Sigmoid colon (tissue), 6 donors: ENCODE measurements at regions not wholly inside any gene's neighbourhood (a gene's known extent, or its start where the extent isn't known, plus 50 kb on each side); places are given as distances from the start of the nearest gene placed in this dataset.
A peak's percentile ranks its signal among the peaks of the same experiment; 100 is the strongest.

ENCODE experiments used
- DNase-seq: peaks from one replicate; pipeline ENCODE4 v3.0.0-alpha.2; 2019
- H3K27ac ChIP-seq, 4 donors: fragments of 200-600 bp; sonication (generic); one replicate each; pipeline ENCODE4 v1.5.1; 2016 to 2019; ENCODE audit warnings: mild to moderate bottlenecking in 1 of 4
- H3K27me3 ChIP-seq, 3 donors: fragments of 200-600 bp; sonication (generic); one replicate each; pipeline ENCODE4 v1.5.1; 2019; ENCODE audit warnings: mild to moderate bottlenecking in 1 of 3
- H3K36me3 ChIP-seq, 4 donors: fragments of 200-600 bp; sonication (generic); one replicate each; pipeline ENCODE4 v1.5.1; 2016 to 2019
- H3K4me1 ChIP-seq, 4 donors: fragments of 200-600 bp; sonication (generic); one replicate each; pipeline ENCODE4 v1.5.1; 2017 to 2019
- H3K4me3 ChIP-seq, 4 donors: fragments of 200-600 bp; sonication (generic); one replicate each; pipeline ENCODE4 v1.5.1; 2017 to 2019; ENCODE audit warnings: mild to moderate bottlenecking in 2 of 4, moderate library complexity in 1 of 4
- H3K9me3 ChIP-seq, 4 donors: fragments of 200-600 bp in 3 of 4; sonication (generic) in 3 of 4; one replicate each; pipeline versions ENCODE4 v1.5.1 to v1.6.1; 2013 to 2019
- EP300 ChIP-seq, 4 donors: sonication (generic); formaldehyde crosslinking; IDR thresholded peaks; one replicate each; pipeline ENCODE4 v1.6.1; 2017; ENCODE audit warnings: antibody characterized with exemption in 4 of 4
- POLR2A ChIP-seq, 2 donors: fragments of 450-650 bp; IDR thresholded peaks; one replicate each; pipeline ENCODE4 v1.6.1; 2016; ENCODE audit warnings: antibody characterized with exemption in 2 of 2, mild to moderate bottlenecking in 2 of 2, moderate library complexity in 2 of 2
- POLR2AphosphoS5 ChIP-seq, 4 donors: sonication (generic); formaldehyde crosslinking; IDR thresholded peaks; one replicate each; pipeline ENCODE4 v1.6.1; 2017; ENCODE audit warnings: antibody characterized with exemption in 4 of 4
- WGBS, 2 donors: extraction: QIAGEN DNeasy Blood & Tissue Kit; methylation state at CpG; one replicate each; pipeline ENCODE4 v1.1.7; 2013; 5-methylcytosine and 5-hydroxymethylcytosine counted together
- intact Hi-C: fragments of 100-400 bp; cut with DNase I; formaldehyde crosslinking; loops from one replicate; pipeline ENCODE4 v1.15.1; 2023
- TF ChIP-seq, protein P1 (sequence below), 4 experiments: fragments of 450-650 bp in 3 of 4; fragments of 200-600 bp in 1 of 4; IDR thresholded peaks; one replicate each; pipeline ENCODE4 v1.5.1; 2016 to 2019; ENCODE audit warnings: antibody characterized with exemption in 4 of 4, mild to moderate bottlenecking in 3 of 4, moderate library complexity in 2 of 4
- donor health status: healthy with polysubstance abuse.
- donor health status: healthy.

- no peaks in the 10 kb centered on the region for H3K9me3 ChIP-seq
- no peak for DNase-seq
- WGBS, 2 donors = 44 to 71% methylated on average over 10 of the region's 10 CpGs
- TF ChIP-seq EP300 (IDR thresholded peaks at IDR 0.05) (no peak), POLR2A (IDR thresholded peaks at IDR 0.05) (no peak), POLR2AphosphoS5 (IDR thresholded peaks at IDR 0.05) (no peak)
- TF ChIP-seq, protein P1, sequence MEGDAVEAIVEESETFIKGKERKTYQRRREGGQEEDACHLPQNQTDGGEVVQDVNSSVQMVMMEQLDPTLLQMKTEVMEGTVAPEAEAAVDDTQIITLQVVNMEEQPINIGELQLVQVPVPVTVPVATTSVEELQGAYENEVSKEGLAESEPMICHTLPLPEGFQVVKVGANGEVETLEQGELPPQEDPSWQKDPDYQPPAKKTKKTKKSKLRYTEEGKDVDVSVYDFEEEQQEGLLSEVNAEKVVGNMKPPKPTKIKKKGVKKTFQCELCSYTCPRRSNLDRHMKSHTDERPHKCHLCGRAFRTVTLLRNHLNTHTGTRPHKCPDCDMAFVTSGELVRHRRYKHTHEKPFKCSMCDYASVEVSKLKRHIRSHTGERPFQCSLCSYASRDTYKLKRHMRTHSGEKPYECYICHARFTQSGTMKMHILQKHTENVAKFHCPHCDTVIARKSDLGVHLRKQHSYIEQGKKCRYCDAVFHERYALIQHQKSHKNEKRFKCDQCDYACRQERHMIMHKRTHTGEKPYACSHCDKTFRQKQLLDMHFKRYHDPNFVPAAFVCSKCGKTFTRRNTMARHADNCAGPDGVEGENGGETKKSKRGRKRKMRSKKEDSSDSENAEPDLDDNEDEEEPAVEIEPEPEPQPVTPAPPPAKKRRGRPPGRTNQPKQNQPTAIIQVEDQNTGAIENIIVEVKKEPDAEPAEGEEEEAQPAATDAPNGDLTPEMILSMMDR (IDR thresholded peaks at IDR 0.05) = no peak
- peaks cover 0 to 29% (median 22%) of the 10 kb centered on the region in 4 donors for H3K4me1 ChIP-seq
- peak overlapping the region; percentile 93 to 98 (median 96) for H3K27ac ChIP-seq
- no peaks in the 10 kb centered on the region for H3K36me3 ChIP-seq
- H3K4me3 ChIP-seq = peak overlapping the region; percentile 47 to 59 (median 55)
- no peaks in the 10 kb centered on the region for H3K27me3 ChIP-seq
- intact Hi-C loops = loop anchor here (1.0 kb wide), 1 partner anchor 26 kb away; no protein-coding TSS in a partner anchor
Measured at GRCh38 chr5:134464988-134465815, 53.5 kb upstream of the CDKN2AIPNL start.

- H3K4me3 ChIP-seq = no peak overlapping the region
- TF ChIP-seq POLR2A (IDR thresholded peaks at IDR 0.05) (no peak), POLR2AphosphoS5 (IDR thresholded peaks at IDR 0.05) (no peak), EP300 (IDR thresholded peaks at IDR 0.05) (no peak)
- TF ChIP-seq, protein P1 (IDR thresholded peaks at IDR 0.05) = no peak
- no peaks in the 10 kb centered on the region for H3K36me3 ChIP-seq
- peak overlapping the region in 2 of 4 donors; percentile 93 to 96 for H3K27ac ChIP-seq
- DNase-seq = no peak
- H3K9me3 ChIP-seq = no peaks in the 10 kb centered on the region
- H3K27me3 ChIP-seq = no peaks in the 10 kb centered on the region
- intact Hi-C loops = no loop called here
- H3K4me1 ChIP-seq = peaks cover 0 to 29% (median 22%) of the 10 kb centered on the region in 4 donors
- WGBS, 2 donors = 68 to 76% methylated on average over 10 of the region's 10 CpGs
Measured at GRCh38 chr5:134463991-134464760, 52.5 kb upstream of the CDKN2AIPNL start.

- Histone ChIP-seq H3K27me3 (no peaks in the 10 kb centered on the region), H3K36me3 (no peaks in the 10 kb centered on the region), H3K4me1 (peaks cover 0 to 35% (median 30%) of the 10 kb centered on the region in 4 donors), H3K9me3 (no peaks in the 10 kb centered on the region), H3K27ac (no peak overlapping the region), H3K4me3 (no peak overlapping the region)
- WGBS, 2 donors = 96% methylated on average over 7 of the region's 7 CpGs
- no peak for DNase-seq
- intact Hi-C loops = no loop called here
- TF ChIP-seq, protein P1 (IDR thresholded peaks at IDR 0.05) = no peak
- TF ChIP-seq POLR2A (IDR thresholded peaks at IDR 0.05) (no peak), POLR2AphosphoS5 (IDR thresholded peaks at IDR 0.05) (no peak), EP300 (IDR thresholded peaks at IDR 0.05) (no peak)
Measured at GRCh38 chr5:134463176-134463720, 51.6 kb upstream of the CDKN2AIPNL start.

- WGBS, 2 donors = 85 to 89% methylated on average over 6 of the region's 6 CpGs
- intact Hi-C loops = no loop called here
- H3K4me3 ChIP-seq = no peak overlapping the region
- H3K9me3 ChIP-seq = no peaks in the 10 kb centered on the region
- no peak overlapping the region for H3K27ac ChIP-seq
- no peaks in the 10 kb centered on the region for H3K36me3 ChIP-seq
- TF ChIP-seq POLR2A (IDR thresholded peaks at IDR 0.05) (no peak), POLR2AphosphoS5 (IDR thresholded peaks at IDR 0.05) (no peak), EP300 (IDR thresholded peaks at IDR 0.05) (no peak)
- TF ChIP-seq, protein P1 (IDR thresholded peaks at IDR 0.05) = no peak
- H3K4me1 ChIP-seq = peaks cover 0 to 36% (median 35%) of the 10 kb centered on the region in 4 donors
- no peak for DNase-seq
- no peaks in the 10 kb centered on the region for H3K27me3 ChIP-seq
Measured at GRCh38 chr5:134462761-134463160, 51.1 kb upstream of the CDKN2AIPNL start.
